Natural killer cell (primary cell): ENCODE measurements at regions not wholly inside any gene's neighbourhood (a gene's known extent, or its start where the extent isn't known, plus 50 kb on each side); places are given as distances from the start of the nearest gene placed in this dataset.

Experiments
- ATAC-seq, 3 donors: fragments of 150-1000 bp in 2 of 3; fragments of 200-7000 bp in 1 of 3; cut with Tn5 transposase; 1 replicate in 1 of 3; 2 replicates in 2 of 3; pipeline ENCODE4 v1.10.0; 2021; ENCODE audit warnings: mild to moderate bottlenecking in 2 of 3, moderate library complexity in 2 of 3
- DNase-seq, 2 donors: peaks; one replicate each; pipeline versions ENCODE4 v3.0.0 to v3.0.0-alpha.2; 2013 to 2021; ENCODE audit warnings: mixed read lengths in 1 of 2
- H3K27ac ChIP-seq: one replicate; pipeline ENCODE4 v1.5.1; 2013; ENCODE audit warnings: mild to moderate bottlenecking, low read length
- H3K27me3 ChIP-seq: one replicate; pipeline ENCODE4 v1.6.1; 2013; ENCODE audit warnings: low read length; ENCODE audit not compliant: control insufficient read depth, insufficient read depth
- H3K36me3 ChIP-seq: one replicate; pipeline ENCODE4 v1.6.1; 2013; ENCODE audit warnings: low read length; ENCODE audit not compliant: control insufficient read depth, insufficient read depth
- H3K4me1 ChIP-seq: one replicate; pipeline ENCODE4 v1.6.1; 2013; ENCODE audit warnings: low read length; ENCODE audit not compliant: control insufficient read depth, insufficient read depth
- H3K4me3 ChIP-seq: one replicate; pipeline ENCODE4 v1.5.1; 2013; ENCODE audit warnings: low read length
- H3K9me3 ChIP-seq: one replicate; pipeline ENCODE4 v1.6.1; 2013; ENCODE audit warnings: low read length; ENCODE audit not compliant: control insufficient read depth, insufficient read depth
- H3K27ac Mint-ChIP-seq, 2 donors: one replicate each; pipeline ENCODE4 v1.8.0; 2022; ENCODE audit warnings: mild to moderate bottlenecking in 2 of 2, mixed read lengths in 2 of 2, moderate library complexity in 1 of 2
- H3K27me3 Mint-ChIP-seq, 2 donors: one replicate each; pipeline ENCODE4 v1.8.0; 2022; ENCODE audit warnings: low read depth in 2 of 2, mixed read lengths in 2 of 2
- H3K36me3 Mint-ChIP-seq: one replicate; pipeline ENCODE4 v1.8.0; 2022; ENCODE audit warnings: mixed read lengths
- H3K4me1 Mint-ChIP-seq, 2 donors: one replicate each; pipeline ENCODE4 v1.8.0; 2022; ENCODE audit warnings: mixed read lengths in 2 of 2
- H3K4me3 Mint-ChIP-seq: one replicate; pipeline ENCODE4 v1.8.0; 2022; ENCODE audit warnings: mild to moderate bottlenecking, moderate library complexity, mixed read lengths
- H3K9me3 Mint-ChIP-seq, 2 donors: one replicate each; pipeline ENCODE4 v1.8.0; 2022; ENCODE audit warnings: mixed read lengths in 2 of 2
- WGBS: methylation state at CpG from one replicate; pipeline ENCODE4 v1.1.7; 2013; ENCODE audit warnings: missing lambda C conversion rate; ENCODE audit not compliant: insufficient coverage; 5-methylcytosine and 5-hydroxymethylcytosine counted together
- intact Hi-C: fragments of 100-400 bp; cut with micrococcal nuclease; formaldehyde crosslinking; loops from one replicate; pipeline ENCODE4 v1.14.2; 2022
- TF ChIP-seq, protein P1 (sequence below): fragments of 200-600 bp; IDR thresholded peaks from one replicate; pipeline ENCODE4 v1.8.0; 2022; ENCODE audit warnings: antibody characterized with exemption

DNA sequence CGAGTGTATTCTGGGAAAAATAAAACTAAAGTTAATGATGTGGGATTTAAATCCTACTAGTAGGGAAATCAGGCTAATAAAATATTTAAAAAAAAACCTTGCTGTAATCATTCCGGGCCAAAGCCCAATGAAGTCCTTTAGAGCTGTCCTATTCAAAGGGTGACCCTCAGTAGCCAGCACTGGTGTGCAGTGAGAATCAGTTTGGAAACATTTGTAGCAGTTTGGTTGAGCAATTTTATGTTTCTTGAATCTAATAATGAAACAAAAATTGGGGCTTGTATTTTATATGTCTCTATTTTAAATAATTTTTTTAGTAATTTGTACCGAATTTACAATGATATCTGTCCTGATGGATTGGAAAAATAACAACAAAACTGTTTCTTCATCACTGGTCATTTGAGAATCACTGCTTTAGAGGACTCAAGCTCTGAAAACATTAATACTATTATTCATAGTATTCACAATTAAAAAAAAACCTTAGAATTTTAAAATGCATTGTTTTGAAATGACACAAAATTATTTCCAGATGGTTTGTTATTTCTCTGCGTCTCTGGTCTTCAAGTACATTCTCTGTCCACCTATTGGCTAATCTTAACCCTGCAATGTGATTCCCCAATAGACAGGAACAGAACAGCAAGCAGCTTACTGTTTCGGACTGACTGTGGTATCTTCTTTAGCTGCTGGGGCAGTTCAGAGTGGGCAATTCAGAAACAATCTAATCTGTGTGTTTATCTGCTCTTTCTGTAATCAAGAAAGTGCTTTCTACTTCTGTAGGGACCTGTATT, 71.2 kb downstream of the OTOL1 start:
- TF ChIP-seq, protein P1, sequence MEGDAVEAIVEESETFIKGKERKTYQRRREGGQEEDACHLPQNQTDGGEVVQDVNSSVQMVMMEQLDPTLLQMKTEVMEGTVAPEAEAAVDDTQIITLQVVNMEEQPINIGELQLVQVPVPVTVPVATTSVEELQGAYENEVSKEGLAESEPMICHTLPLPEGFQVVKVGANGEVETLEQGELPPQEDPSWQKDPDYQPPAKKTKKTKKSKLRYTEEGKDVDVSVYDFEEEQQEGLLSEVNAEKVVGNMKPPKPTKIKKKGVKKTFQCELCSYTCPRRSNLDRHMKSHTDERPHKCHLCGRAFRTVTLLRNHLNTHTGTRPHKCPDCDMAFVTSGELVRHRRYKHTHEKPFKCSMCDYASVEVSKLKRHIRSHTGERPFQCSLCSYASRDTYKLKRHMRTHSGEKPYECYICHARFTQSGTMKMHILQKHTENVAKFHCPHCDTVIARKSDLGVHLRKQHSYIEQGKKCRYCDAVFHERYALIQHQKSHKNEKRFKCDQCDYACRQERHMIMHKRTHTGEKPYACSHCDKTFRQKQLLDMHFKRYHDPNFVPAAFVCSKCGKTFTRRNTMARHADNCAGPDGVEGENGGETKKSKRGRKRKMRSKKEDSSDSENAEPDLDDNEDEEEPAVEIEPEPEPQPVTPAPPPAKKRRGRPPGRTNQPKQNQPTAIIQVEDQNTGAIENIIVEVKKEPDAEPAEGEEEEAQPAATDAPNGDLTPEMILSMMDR: no peak
- no peaks in the 10 kb centered on the region for H3K27me3 ChIP-seq
- H3K9me3 ChIP-seq: no peaks in the 10 kb centered on the region
- DNase-seq (no peak), ATAC-seq (no peak)
- H3K27ac ChIP-seq: no peak overlapping the region
- Mint-ChIP-seq H3K27me3 (no peaks in the 10 kb centered on the region), H3K27ac (no peak overlapping the region), H3K9me3 (no peaks in the 10 kb centered on the region), H3K36me3 (no peaks in the 10 kb centered on the region), H3K4me3 (no peak overlapping the region), H3K4me1 (no peaks in the 10 kb centered on the region)
- 85% methylated on average over 4 of the region's 5 CpGs for WGBS
- H3K36me3 ChIP-seq: no peaks in the 10 kb centered on the region
- intact Hi-C loops: no loop called here
- no peaks in the 10 kb centered on the region for H3K4me1 ChIP-seq
- no peak overlapping the region for H3K4me3 ChIP-seq

DNA sequence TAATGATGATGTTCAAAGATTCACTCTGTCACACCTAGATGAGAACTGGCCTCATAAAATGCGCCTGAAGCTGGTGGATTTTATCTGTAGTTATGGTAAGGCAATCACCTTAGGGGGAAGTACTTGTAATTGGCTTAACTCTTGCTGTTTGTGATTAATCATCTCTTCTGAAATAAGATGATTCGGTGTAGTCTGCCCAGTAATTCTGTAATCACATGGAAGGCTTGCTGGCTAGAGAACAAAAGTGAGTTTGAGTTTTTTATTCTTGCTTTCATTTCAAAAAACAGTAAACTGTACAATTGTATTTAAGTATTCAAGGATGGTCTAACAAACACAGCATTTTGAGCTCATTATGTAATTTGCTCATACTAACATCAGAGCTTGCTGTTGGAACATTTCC, 72.1 kb downstream of the OTOL1 start:
- intact Hi-C loops: no loop called here
- Mint-ChIP-seq H3K27me3 (no peaks in the 10 kb centered on the region), H3K4me1 (no peaks in the 10 kb centered on the region), H3K4me3 (no peak overlapping the region), H3K27ac (no peak overlapping the region), H3K9me3 (no peaks in the 10 kb centered on the region), H3K36me3 (no peaks in the 10 kb centered on the region)
- DNase-seq: no peak
- Histone ChIP-seq H3K4me3 (no peak overlapping the region), H3K27me3 (no peaks in the 10 kb centered on the region), H3K27ac (no peak overlapping the region), H3K4me1 (no peaks in the 10 kb centered on the region), H3K36me3 (no peaks in the 10 kb centered on the region), H3K9me3 (no peaks in the 10 kb centered on the region)
- TF ChIP-seq, protein P1: no peak
- ATAC-seq: no peak
- 83% methylated on average over 2 of the region's 2 CpGs for WGBS

DNA sequence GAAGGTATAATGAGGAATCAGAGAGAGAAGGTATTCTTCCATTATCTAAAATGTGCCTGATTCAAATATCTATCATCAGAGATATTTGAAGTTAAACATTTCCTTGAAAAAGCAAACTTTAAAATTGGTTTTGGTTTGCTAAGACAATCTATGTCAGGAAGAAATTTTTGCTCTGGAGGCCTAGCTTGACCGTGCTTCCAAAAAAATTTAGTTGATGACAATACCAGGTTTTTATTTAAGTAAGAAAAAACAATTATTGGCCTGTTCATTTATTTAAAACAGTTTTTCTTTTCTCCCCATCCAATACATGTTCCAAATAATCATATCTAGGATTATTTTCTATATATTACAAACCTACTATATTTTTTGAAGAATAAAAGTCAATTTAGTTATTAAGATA, 75.3 kb downstream of the OTOL1 start:
- Mint-ChIP-seq H3K9me3 (peaks cover 7 to 8% of the 10 kb centered on the region in 2 donors), H3K27ac (no peak overlapping the region), H3K4me1 (no peaks in the 10 kb centered on the region), H3K36me3 (no peaks in the 10 kb centered on the region), H3K4me3 (no peak overlapping the region), H3K27me3 (no peaks in the 10 kb centered on the region)
- ATAC-seq: no peak
- intact Hi-C loops: no loop called here
- TF ChIP-seq, protein P1: no peak
- WGBS: 70% methylated on average over 1 of the region's 1 CpG
- H3K36me3 ChIP-seq: no peaks in the 10 kb centered on the region
- no peaks in the 10 kb centered on the region for H3K4me1 ChIP-seq
- H3K4me3 ChIP-seq: no peak overlapping the region
- H3K27me3 ChIP-seq: no peaks in the 10 kb centered on the region
- H3K9me3 ChIP-seq: no peaks in the 10 kb centered on the region
- no peak overlapping the region for H3K27ac ChIP-seq
- DNase-seq: no peak

DNA sequence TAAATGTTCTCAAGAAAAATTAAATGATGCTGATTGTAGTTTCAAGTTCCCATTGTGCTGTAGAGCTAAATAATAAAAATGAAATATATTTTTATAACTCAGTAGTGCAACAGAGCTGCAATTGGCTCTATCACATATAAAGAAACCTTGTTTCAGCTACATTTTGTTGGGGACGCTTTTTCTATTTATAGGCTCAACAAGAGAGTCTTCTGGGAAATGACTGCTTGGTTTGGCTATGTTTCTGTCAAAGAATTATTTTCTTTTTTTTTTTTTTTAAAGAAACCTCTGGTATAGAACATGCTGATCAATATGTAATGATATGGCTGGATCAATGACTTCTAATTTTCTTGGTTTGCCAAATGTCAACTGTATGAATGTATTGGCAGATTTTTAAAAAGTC, 76.5 kb downstream of the OTOL1 start:
- H3K4me3 ChIP-seq: no peak overlapping the region
- Mint-ChIP-seq H3K36me3 (no peaks in the 10 kb centered on the region), H3K4me1 (no peaks in the 10 kb centered on the region), H3K4me3 (no peak overlapping the region), H3K9me3 (peaks cover 7 to 8% of the 10 kb centered on the region in 2 donors), H3K27me3 (no peaks in the 10 kb centered on the region), H3K27ac (no peak overlapping the region)
- no peaks in the 10 kb centered on the region for H3K4me1 ChIP-seq
- TF ChIP-seq, protein P1: no peak
- intact Hi-C loops: no loop called here
- no peaks in the 10 kb centered on the region for H3K36me3 ChIP-seq
- no peaks in the 10 kb centered on the region for H3K9me3 ChIP-seq
- 90% methylated on average over 1 of the region's 1 CpG for WGBS
- ATAC-seq (no peak), DNase-seq (no peak)
- H3K27ac ChIP-seq: no peak overlapping the region
- H3K27me3 ChIP-seq: no peaks in the 10 kb centered on the region
